Astrocyte of the cerebellum (primary cell): ENCODE measurements at regions not wholly inside any gene's neighbourhood (a gene's known extent, or its start where the extent isn't known, plus 50 kb on each side); places are given as distances from the start of the nearest gene placed in this dataset.

Experiments
- DNase-seq: peaks from one replicate; pipeline ENCODE4 v3.0.0-alpha.2; 2011; ENCODE audit warnings: low read depth
- H3K4me3 ChIP-seq: 2 replicates; pipeline ENCODE4 v1.5.1; 2011; ENCODE audit warnings: mild to moderate bottlenecking, low read depth, low read length, moderate library complexity
- in situ Hi-C: cut with HindIII; loops from 2 replicates; pipeline ENCODE4 v1.10.0; 2017; ENCODE audit warnings: low sequenced_read_pairs
- TF ChIP-seq, protein P1 (sequence below): IDR thresholded peaks from 2 replicates; pipeline ENCODE4 v1.5.1; 2012; ENCODE audit warnings: low read length, low read depth, moderate library complexity, mild to moderate bottlenecking; ENCODE audit errors: missing control alignments

DNA sequence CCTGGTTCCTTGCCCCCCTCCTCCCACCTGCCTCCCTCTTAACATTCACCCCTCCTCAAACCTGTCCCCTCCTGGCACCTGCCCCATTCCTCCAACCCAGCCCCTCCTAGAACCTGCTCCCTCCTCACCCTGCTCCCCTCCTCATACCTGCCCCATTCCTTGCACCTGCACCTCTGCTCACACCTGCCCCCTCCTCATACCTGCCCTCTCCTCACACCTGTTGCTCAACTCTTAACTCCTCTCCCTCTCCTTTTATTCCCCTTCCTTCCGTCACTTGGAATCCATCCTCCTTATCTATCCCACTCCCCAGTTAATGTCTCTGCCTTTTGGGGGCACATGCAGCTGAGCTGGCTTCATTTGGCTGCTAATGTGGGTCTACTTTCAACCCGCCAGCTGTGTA, 712.1 kb downstream of the MTRR start:
- DNase-seq: no peak
- TF ChIP-seq, protein P1, sequence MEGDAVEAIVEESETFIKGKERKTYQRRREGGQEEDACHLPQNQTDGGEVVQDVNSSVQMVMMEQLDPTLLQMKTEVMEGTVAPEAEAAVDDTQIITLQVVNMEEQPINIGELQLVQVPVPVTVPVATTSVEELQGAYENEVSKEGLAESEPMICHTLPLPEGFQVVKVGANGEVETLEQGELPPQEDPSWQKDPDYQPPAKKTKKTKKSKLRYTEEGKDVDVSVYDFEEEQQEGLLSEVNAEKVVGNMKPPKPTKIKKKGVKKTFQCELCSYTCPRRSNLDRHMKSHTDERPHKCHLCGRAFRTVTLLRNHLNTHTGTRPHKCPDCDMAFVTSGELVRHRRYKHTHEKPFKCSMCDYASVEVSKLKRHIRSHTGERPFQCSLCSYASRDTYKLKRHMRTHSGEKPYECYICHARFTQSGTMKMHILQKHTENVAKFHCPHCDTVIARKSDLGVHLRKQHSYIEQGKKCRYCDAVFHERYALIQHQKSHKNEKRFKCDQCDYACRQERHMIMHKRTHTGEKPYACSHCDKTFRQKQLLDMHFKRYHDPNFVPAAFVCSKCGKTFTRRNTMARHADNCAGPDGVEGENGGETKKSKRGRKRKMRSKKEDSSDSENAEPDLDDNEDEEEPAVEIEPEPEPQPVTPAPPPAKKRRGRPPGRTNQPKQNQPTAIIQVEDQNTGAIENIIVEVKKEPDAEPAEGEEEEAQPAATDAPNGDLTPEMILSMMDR: no peak
- in situ Hi-C loops: no loop called here
- no peak overlapping the region for H3K4me3 ChIP-seq

DNA sequence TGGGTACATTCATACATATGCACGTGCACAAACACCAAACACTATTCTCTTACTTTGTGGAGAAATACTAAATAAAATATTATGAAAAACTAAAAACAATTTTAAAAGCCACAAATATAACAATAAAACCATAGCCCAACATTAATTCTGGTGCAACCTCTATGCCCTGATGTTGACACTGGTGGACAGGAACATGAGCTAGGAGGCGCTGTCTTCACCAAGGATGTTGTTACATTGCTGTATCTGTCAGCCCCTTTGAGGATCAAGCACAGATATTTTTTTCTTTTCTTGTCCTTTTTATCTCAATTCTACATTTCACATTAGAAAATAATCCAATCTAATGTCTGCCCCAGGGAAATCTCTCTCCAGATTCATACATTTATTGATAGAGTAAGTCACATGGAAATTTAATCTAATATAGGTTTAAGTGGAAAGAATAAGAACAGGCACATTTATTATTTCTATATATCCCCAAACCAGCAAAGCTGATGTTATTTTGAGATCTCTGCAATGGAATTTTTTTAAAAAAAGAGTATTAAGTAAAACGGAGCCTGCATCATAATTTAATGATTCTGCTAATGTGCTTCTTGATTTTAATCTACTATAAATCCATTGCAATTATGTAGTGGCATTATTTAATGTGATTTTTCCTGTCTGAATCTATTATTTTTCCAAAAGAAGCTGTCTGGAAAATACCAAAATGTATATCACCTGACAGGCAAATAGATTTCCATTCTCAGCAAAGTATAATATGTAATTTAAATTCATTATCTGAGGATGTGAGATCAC, 716.5 kb downstream of the MTRR start:
- DNase-seq: no peak
- TF ChIP-seq, protein P1: no peak
- in situ Hi-C loops: no loop called here
- H3K4me3 ChIP-seq: no peak overlapping the region

DNA sequence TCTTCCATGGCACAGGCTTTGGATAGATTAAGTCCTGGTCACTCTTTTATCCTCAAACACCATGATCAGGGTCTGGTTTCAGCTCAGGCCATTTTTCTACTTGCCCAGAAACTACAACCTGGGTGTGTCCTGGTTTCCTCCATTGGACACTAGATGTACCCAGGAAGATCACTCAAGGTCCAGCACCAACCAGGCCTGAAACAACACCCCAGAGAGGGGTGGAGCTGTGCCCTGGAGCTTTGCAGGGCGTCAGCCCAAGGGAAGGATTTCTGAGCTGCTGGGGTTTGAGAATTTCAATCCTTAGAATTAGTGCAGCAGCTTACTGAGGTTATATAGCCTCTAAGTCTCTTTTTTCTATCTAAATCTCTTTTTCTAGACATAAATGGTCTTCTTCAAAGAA, 722.0 kb downstream of the MTRR start:
- DNase-seq: no peak
- TF ChIP-seq, protein P1: no peak
- no peak overlapping the region for H3K4me3 ChIP-seq
- in situ Hi-C loops: no loop called here

DNA sequence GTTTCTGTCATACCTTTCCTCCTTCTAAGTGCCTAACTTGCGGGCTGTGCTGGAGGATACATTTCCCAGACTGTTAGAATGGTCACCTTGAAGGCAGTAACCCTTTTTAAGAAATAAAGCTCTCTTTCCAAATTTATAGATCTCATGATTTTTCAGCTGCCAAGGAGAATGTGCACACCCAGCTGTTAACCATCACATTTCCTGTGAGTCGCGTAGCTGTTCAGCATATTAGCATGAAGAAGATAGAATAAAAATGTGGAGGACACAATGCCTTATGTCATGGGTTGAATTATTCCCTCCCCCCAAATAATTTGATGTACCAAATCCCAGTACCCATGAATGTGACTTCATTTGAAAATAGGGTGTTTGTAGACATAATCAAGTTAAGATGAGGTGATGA, 729.4 kb downstream of the MTRR start:
- TF ChIP-seq, protein P1: no peak
- in situ Hi-C loops: no loop called here
- no peak for DNase-seq
- no peak overlapping the region for H3K4me3 ChIP-seq

DNA sequence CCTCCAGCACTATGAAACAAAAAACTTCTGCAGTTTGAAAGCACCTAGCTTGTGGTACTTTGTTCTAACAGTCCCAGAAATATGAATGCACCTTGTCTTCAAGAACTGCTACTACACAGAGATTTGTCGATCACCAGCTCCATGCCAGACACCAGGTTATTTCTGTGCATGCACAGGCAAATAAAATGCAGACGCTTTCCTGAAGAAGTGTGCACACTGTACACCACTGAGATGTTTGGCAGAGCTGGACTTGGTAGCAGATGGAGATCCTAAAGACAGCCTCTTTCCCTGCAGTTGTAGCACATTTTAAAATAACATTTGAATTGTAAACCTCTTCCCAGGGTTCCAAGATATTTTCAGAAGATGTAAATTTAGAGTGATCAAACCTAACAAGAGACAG, 730.0 kb downstream of the MTRR start:
- DNase-seq: no peak
- H3K4me3 ChIP-seq: no peak overlapping the region
- in situ Hi-C loops: no loop called here
- TF ChIP-seq, protein P1: no peak

DNA sequence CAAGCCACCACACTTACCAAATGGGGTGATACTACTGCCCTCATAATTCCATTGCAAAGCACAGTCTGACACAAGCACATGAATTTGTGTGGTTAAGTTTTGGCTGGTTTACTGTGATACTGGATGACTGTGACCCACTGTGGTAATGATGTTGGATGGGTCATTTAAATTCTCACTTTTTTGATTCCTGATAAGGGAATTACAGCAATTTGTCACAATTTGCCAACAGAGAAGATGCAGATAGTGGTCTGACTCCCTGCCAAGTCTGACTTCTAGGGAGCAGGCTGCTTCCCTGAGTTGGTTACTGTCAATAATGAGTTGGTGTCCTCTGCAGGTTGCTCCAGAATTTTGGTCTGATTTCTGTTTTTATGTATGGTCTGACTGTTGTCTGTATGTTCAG, 731.9 kb downstream of the MTRR start:
- H3K4me3 ChIP-seq: no peak overlapping the region
- no peak for DNase-seq
- TF ChIP-seq, protein P1: no peak
- in situ Hi-C loops: no loop called here
